ENCODE measurements at regions not wholly inside any gene's neighbourhood (a gene's known extent, or its start where the extent isn't known, plus 50 kb on each side); places are given as distances from the start of the nearest gene placed in this dataset.

DNA sequence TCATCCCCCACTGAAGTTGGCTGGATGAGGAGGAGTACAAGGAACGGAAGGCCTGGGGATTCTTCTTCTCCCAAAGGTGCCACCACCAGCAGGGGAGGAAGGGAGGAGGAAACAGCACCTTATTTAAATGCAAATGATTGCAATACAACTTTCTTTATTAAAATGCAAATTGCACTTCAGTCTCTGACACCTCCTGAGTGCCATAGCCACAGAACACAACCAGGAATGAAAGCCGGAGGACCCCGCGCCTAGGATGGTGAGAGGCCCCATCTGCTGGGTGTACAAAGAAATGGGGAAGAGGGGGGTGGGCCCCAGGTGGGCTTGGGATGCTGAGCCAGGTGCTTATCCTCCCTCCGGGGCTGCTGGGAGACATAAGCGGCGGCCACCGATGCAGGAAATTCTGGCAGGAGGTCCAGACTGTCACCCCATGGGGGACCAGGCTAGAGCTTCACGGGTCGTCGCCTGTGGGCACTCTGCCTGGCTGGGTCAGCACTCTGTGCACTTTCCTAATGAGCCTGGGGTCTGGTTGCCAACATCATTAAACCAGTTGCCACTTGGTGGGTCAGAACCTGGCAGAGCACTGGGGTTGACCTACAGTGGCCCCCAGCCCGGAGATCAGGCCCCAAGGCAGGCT lies 154.2 kb upstream of the MLN start:
- no peaks in the 10 kb centered on the region for H3K36me3 ChIP-seq
- WGBS (ENCODE audit: insufficient coverage, low coverage, low lambda C conversion rate, missing lambda C conversion rate), result 78% methylated on average over 3 of the region's 12 CpGs
- no peak overlapping the region for H3K4me3 ChIP-seq
- DNase-seq (no peak), ATAC-seq (no peak)
- H3K27me3 ChIP-seq, result no peaks in the 10 kb centered on the region
- H3K27ac ChIP-seq, result no peak overlapping the region
- intact Hi-C loops (cut with DNase I), result no loop called here
- H3K9me3 ChIP-seq, result no peaks in the 10 kb centered on the region
- no peaks in the 10 kb centered on the region for H3K4me1 ChIP-seq
- TF ChIP-seq CTCF (IDR thresholded peaks at IDR 0.05) (no peak), POLR2A (IDR thresholded peaks at IDR 0.05) (no peak)

DNA sequence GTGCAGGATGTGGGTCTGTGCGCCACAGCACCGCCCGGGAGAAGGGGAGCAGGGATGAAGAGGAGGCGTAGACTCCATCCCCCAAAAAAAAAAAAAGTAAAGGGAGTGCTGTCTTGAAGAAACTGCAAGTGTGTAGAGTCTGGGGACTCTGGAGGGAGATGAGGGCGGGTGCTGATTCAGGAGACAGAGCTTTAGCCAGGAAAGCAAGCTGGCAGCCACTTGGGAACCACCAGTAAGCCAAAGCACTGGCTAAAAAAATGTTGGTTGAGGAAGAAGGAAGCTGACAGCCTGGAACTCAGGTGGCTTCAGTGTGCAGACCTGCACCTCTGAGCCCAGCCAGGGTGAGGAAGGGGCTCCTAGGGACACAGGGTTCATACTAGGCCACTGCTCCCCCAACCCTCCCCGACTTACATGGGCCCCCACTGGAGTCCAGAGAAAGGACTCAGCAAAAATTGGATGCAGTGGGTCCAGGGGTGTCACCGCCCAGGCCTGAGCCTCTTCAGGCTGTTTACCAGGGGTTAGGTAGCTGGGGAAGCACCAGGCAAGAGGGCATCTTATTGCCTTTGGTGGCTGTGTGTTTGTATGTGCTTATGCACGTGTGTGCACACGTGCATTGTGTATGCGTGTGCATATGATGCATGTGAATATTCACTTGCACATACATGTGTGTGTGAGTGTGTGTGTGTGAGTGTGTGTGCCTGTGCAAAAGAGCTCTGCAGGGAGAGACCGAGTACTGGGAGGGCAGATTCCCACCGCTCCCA lies 153.5 kb upstream of the MLN start:
- no peak for TF ChIP-seq CTCF (IDR thresholded peaks at IDR 0.05)
- TF ChIP-seq POLR2A (IDR thresholded peaks at IDR 0.05), result no peak
- WGBS (ENCODE audit: insufficient coverage, low coverage, low lambda C conversion rate, missing lambda C conversion rate), result 40% methylated on average over 2 of the region's 12 CpGs
- Histone ChIP-seq H3K4me3 (no peak overlapping the region), H3K27ac (no peak overlapping the region), H3K9me3 (no peaks in the 10 kb centered on the region), H3K27me3 (no peaks in the 10 kb centered on the region), H3K36me3 (no peaks in the 10 kb centered on the region), H3K4me1 (no peaks in the 10 kb centered on the region)
- ATAC-seq (no peak), DNase-seq (no peak)
- intact Hi-C loops (cut with DNase I), result no loop called here

DNA sequence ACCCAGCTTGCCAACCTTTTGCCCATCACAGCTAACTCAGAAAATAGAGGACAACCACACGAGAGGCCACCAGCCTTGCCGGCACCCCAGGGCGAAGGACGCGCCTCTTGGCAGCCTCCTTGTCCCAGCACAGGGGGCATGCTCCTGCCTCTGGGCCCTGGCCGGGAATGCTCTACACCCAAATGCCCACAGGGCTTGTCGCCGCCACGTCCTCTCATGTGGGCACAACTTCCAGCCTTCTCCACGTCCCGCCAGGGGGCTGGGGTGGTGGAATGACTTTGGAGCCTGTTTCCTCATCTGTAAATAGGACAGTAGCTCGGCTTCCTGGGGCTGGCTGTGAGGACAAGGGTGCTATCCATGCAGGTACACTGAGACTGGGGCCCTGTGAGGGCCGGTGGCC lies 152.4 kb upstream of the MLN start:
- no peaks in the 10 kb centered on the region for H3K4me1 ChIP-seq
- H3K4me3 ChIP-seq, result no peak overlapping the region
- DNase-seq (no peak), ATAC-seq (no peak)
- intact Hi-C loops (cut with DNase I), result no loop called here
- H3K27ac ChIP-seq, result no peak overlapping the region
- no peaks in the 10 kb centered on the region for H3K36me3 ChIP-seq
- no peaks in the 10 kb centered on the region for H3K9me3 ChIP-seq
- no peaks in the 10 kb centered on the region for H3K27me3 ChIP-seq
- 82% methylated on average over 3 of the region's 13 CpGs for WGBS (ENCODE audit: insufficient coverage, low coverage, low lambda C conversion rate, missing lambda C conversion rate)
- TF ChIP-seq CTCF (IDR thresholded peaks at IDR 0.05) (no peak), POLR2A (IDR thresholded peaks at IDR 0.05) (no peak)

DNA sequence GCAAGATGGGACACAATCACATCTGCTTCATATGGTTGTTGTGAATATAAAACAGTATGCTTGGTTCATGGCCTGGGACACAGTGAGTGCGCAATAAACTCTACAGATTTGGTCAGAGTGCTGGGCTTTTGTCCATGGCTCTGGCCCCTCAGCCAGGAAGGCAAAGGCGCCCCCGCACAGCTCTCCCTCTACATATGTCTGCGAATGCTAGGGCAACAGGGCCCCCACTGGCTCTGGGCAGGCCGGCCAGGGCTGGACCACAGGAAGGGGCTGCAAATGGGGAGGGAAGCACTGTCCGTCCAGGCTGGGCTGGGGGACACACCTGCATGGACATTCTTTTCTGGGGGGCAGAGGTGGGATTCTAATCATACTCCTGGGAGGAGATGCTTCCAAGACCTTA lies 151.8 kb upstream of the MLN start:
- no peak overlapping the region for H3K27ac ChIP-seq
- 89% methylated on average over 5 of the region's 6 CpGs for WGBS (ENCODE audit: insufficient coverage, low coverage, low lambda C conversion rate, missing lambda C conversion rate)
- H3K9me3 ChIP-seq, result no peaks in the 10 kb centered on the region
- ATAC-seq (no peak), DNase-seq (no peak)
- H3K36me3 ChIP-seq, result no peaks in the 10 kb centered on the region
- TF ChIP-seq CTCF (IDR thresholded peaks at IDR 0.05) (no peak), POLR2A (IDR thresholded peaks at IDR 0.05) (no peak)
- no peak overlapping the region for H3K4me3 ChIP-seq
- intact Hi-C loops (cut with DNase I), result no loop called here
- no peaks in the 10 kb centered on the region for H3K4me1 ChIP-seq
- no peaks in the 10 kb centered on the region for H3K27me3 ChIP-seq
